Ectodermal cell (in vitro differentiated cells): ENCODE measurements at regions not wholly inside any gene's neighbourhood (a gene's known extent, or its start where the extent isn't known, plus 50 kb on each side); places are given as distances from the start of the nearest gene placed in this dataset.

Experiments used
- H3K27ac ChIP-seq: 2 replicates; pipeline ENCODE4 v1.7.0; 2013; ENCODE audit warnings: mild to moderate bottlenecking, low read depth, low read length; ENCODE audit not compliant: insufficient read depth, poor library complexity, severe bottlenecking
- H3K27me3 ChIP-seq: 2 replicates; pipeline ENCODE4 v1.7.0; 2013; ENCODE audit warnings: mild to moderate bottlenecking, low read length; ENCODE audit not compliant: insufficient read depth, control insufficient read depth, poor library complexity, severe bottlenecking
- H3K36me3 ChIP-seq: one replicate; pipeline ENCODE4 v1.7.0; 2013; ENCODE audit warnings: low read length; ENCODE audit not compliant: control insufficient read depth, insufficient read depth
- H3K4me1 ChIP-seq: one replicate; pipeline ENCODE4 v1.7.0; 2013; ENCODE audit warnings: low read length; ENCODE audit not compliant: control insufficient read depth, insufficient read depth
- H3K4me3 ChIP-seq: 2 replicates; pipeline ENCODE4 v1.7.0; 2013; ENCODE audit warnings: low read depth, low read length, control low read depth; ENCODE audit not compliant: insufficient read depth
- H3K9me3 ChIP-seq: 2 replicates; pipeline ENCODE4 v1.7.0; 2013; ENCODE audit warnings: mild to moderate bottlenecking, low read length, moderate library complexity; ENCODE audit not compliant: control insufficient read depth
- WGBS, 2 experiments: methylation state at CpG; one replicate each; pipeline ENCODE4 v1.1.7; 2013; ENCODE audit warnings: missing lambda C conversion rate in 2 of 2; 5-methylcytosine and 5-hydroxymethylcytosine counted together

GRCh38 chr3:88000853-88001252 lies 58.0 kb downstream of the CGGBP1 start:
- 86% methylated on average over 12 to 13 of the region's 13 CpGs for WGBS, 2 experiments
- Histone ChIP-seq H3K4me1 (no peaks in the 10 kb centered on the region), H3K9me3 (no peaks in the 10 kb centered on the region), H3K27me3 (no peaks in the 10 kb centered on the region), H3K27ac (no peak overlapping the region), H3K36me3 (no peaks in the 10 kb centered on the region), H3K4me3 (no peak overlapping the region)

GRCh38 chr3:87997966-87998365 lies 60.8 kb downstream of the CGGBP1 start:
- H3K4me1 ChIP-seq = no peaks in the 10 kb centered on the region
- H3K36me3 ChIP-seq = no peaks in the 10 kb centered on the region
- H3K27me3 ChIP-seq = no peaks in the 10 kb centered on the region
- no peaks in the 10 kb centered on the region for H3K9me3 ChIP-seq
- H3K4me3 ChIP-seq = no peak overlapping the region
- H3K27ac ChIP-seq = no peak overlapping the region

GRCh38 chr3:87997298-87997697 lies 61.5 kb downstream of the CGGBP1 start:
- Histone ChIP-seq H3K27ac (no peak overlapping the region), H3K9me3 (no peaks in the 10 kb centered on the region), H3K27me3 (no peaks in the 10 kb centered on the region), H3K4me3 (no peak overlapping the region), H3K36me3 (no peaks in the 10 kb centered on the region), H3K4me1 (no peaks in the 10 kb centered on the region)
- WGBS, 2 experiments = 95 to 97% methylated on average over 3 of the region's 4 CpGs

GRCh38 chr3:87996882-87997281 lies 61.9 kb downstream of the CGGBP1 start:
- Histone ChIP-seq H3K9me3 (no peaks in the 10 kb centered on the region), H3K4me3 (no peak overlapping the region), H3K27me3 (no peaks in the 10 kb centered on the region), H3K36me3 (no peaks in the 10 kb centered on the region), H3K4me1 (no peaks in the 10 kb centered on the region), H3K27ac (no peak overlapping the region)
- WGBS, 2 experiments = 94 to 96% methylated on average over 1 of the region's 2 CpGs

GRCh38 chr3:87993566-87993965 lies 65.2 kb downstream of the CGGBP1 start:
- H3K9me3 ChIP-seq = no peaks in the 10 kb centered on the region
- 87 to 95% methylated on average over 3 to 4 of the region's 4 CpGs for WGBS, 2 experiments
- H3K27ac ChIP-seq = no peak overlapping the region
- H3K27me3 ChIP-seq = no peaks in the 10 kb centered on the region
- H3K4me1 ChIP-seq = no peaks in the 10 kb centered on the region
- no peak overlapping the region for H3K4me3 ChIP-seq
- no peaks in the 10 kb centered on the region for H3K36me3 ChIP-seq

- Histone ChIP-seq H3K4me3 (no peak overlapping the region), H3K36me3 (no peaks in the 10 kb centered on the region), H3K9me3 (no peaks in the 10 kb centered on the region), H3K27me3 (no peaks in the 10 kb centered on the region), H3K27ac (no peak overlapping the region), H3K4me1 (no peaks in the 10 kb centered on the region)
- 60 to 63% methylated on average over 2 of the region's 2 CpGs for WGBS, 2 experiments
Observed at GRCh38 chr3:87987952-87988351, 70.9 kb downstream of the CGGBP1 start.

GRCh38 chr3:87982421-87982820 lies 76.4 kb downstream of the CGGBP1 start:
- H3K36me3 ChIP-seq = no peaks in the 10 kb centered on the region
- H3K4me1 ChIP-seq = no peaks in the 10 kb centered on the region
- 94 to 95% methylated on average over 3 of the region's 3 CpGs for WGBS, 2 experiments
- no peaks in the 10 kb centered on the region for H3K9me3 ChIP-seq
- no peak overlapping the region for H3K4me3 ChIP-seq
- H3K27me3 ChIP-seq = no peaks in the 10 kb centered on the region
- no peak overlapping the region for H3K27ac ChIP-seq

- Histone ChIP-seq H3K27ac (no peak overlapping the region), H3K4me3 (no peak overlapping the region)
- 94 to 95% methylated on average over 4 of the region's 4 CpGs for WGBS, 2 experiments
Observed at GRCh38 chr3:87979527-87979926, 79.3 kb downstream of the CGGBP1 start.

GRCh38 chr3:87977765-87978164 lies 81.0 kb downstream of the CGGBP1 start:
- Histone ChIP-seq H3K36me3 (no peaks in the 10 kb centered on the region), H3K4me3 (no peak overlapping the region), H3K27ac (no peak overlapping the region), H3K9me3 (no peaks in the 10 kb centered on the region), H3K4me1 (no peaks in the 10 kb centered on the region), H3K27me3 (no peaks in the 10 kb centered on the region)
- WGBS, 2 experiments = 85 to 90% methylated on average over 1 of the region's 1 CpG

More at GRCh38 chr3:87979527-87979926, 79.3 kb downstream of the CGGBP1 start:
- no peaks in the 10 kb centered on the region for H3K4me1 ChIP-seq
- H3K36me3 ChIP-seq = no peaks in the 10 kb centered on the region
- no peaks in the 10 kb centered on the region for H3K9me3 ChIP-seq
- H3K27me3 ChIP-seq = no peaks in the 10 kb centered on the region

GRCh38 chr3:87975716-87976115 lies 83.1 kb downstream of the CGGBP1 start:
- WGBS, 2 experiments = 92% methylated on average over 1 of the region's 1 CpG; no CpG with 5 or more reads in 1 of the 2 experiments
- Histone ChIP-seq H3K36me3 (no peaks in the 10 kb centered on the region), H3K27me3 (no peaks in the 10 kb centered on the region)

GRCh38 chr3:87973906-87974305 lies 84.9 kb downstream of the CGGBP1 start:
- Histone ChIP-seq H3K4me1 (no peaks in the 10 kb centered on the region), H3K27ac (no peak overlapping the region), H3K9me3 (no peaks in the 10 kb centered on the region), H3K36me3 (no peaks in the 10 kb centered on the region), H3K27me3 (no peaks in the 10 kb centered on the region), H3K4me3 (no peak overlapping the region)
- WGBS, 2 experiments = 77 to 82% methylated on average over 5 of the region's 5 CpGs

More at GRCh38 chr3:87975716-87976115, 83.1 kb downstream of the CGGBP1 start:
- Histone ChIP-seq H3K4me1 (no peaks in the 10 kb centered on the region), H3K4me3 (no peak overlapping the region), H3K9me3 (no peaks in the 10 kb centered on the region), H3K27ac (no peak overlapping the region)
